ENCODE measurements at regions not wholly inside any gene's neighbourhood (a gene's known extent, or its start where the extent isn't known, plus 50 kb on each side); places are given as distances from the start of the nearest gene placed in this dataset.

DNA sequence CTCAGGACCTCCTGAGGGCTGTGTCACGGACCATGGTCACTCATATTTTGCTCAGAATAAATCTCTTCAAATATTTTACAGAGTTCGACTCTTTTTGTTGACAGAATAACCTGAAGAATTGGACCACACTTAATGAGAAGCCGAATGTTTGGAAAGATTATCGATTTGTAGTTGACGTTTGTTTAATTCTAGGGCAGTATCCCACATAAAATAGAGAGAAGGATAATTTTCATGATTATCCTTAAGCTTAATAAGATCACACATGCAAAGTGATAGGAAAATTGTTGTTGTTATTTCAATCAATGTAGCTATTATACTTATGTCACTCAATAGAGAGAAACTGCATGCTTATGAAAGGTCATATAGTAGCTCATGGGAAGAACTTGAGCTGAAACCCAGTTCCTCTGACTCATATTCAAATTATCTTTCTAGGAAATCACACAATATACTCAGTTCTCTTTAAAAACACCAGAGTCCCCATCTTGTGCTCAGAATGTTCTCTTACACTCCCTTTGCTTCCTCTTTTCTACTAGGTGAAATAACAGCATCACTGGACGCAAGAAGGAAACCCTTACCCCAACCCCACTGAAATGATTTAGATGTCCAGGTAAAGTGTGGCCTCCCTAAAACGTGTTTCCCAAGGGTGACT is 982.1 kb downstream of the TSN start:
- TF ChIP-seq, protein P1, sequence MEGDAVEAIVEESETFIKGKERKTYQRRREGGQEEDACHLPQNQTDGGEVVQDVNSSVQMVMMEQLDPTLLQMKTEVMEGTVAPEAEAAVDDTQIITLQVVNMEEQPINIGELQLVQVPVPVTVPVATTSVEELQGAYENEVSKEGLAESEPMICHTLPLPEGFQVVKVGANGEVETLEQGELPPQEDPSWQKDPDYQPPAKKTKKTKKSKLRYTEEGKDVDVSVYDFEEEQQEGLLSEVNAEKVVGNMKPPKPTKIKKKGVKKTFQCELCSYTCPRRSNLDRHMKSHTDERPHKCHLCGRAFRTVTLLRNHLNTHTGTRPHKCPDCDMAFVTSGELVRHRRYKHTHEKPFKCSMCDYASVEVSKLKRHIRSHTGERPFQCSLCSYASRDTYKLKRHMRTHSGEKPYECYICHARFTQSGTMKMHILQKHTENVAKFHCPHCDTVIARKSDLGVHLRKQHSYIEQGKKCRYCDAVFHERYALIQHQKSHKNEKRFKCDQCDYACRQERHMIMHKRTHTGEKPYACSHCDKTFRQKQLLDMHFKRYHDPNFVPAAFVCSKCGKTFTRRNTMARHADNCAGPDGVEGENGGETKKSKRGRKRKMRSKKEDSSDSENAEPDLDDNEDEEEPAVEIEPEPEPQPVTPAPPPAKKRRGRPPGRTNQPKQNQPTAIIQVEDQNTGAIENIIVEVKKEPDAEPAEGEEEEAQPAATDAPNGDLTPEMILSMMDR (IDR thresholded peaks at IDR 0.05; ENCODE audit: insufficient read depth, low read length), result no peak
- no peak for TF ChIP-seq POLR2AphosphoS5 (IDR thresholded peaks at IDR 0.05; ENCODE audit: low read depth)

Data from HL-60 (cell line).